Fibroblast of villous mesenchyme (primary cell): ENCODE measurements at regions not wholly inside any gene's neighbourhood (a gene's known extent, or its start where the extent isn't known, plus 50 kb on each side); places are given as distances from the start of the nearest gene placed in this dataset.
A peak's percentile ranks its signal among the peaks of the same experiment; 100 is the strongest.

ENCODE experiments used
- DNase-seq: peaks from one replicate; pipeline ENCODE4 v3.0.0-alpha.2; 2010; ENCODE audit warnings: low read depth
- H3K4me3 ChIP-seq: 2 replicates; pipeline ENCODE4 v1.5.1; 2011; ENCODE audit warnings: low read depth, mild to moderate bottlenecking, low read length
- TF ChIP-seq, protein P1 (sequence below): IDR thresholded peaks from 2 replicates; pipeline ENCODE4 v1.5.1; 2012; ENCODE audit warnings: low read depth, mild to moderate bottlenecking, low read length; ENCODE audit not compliant: insufficient read depth

DNA sequence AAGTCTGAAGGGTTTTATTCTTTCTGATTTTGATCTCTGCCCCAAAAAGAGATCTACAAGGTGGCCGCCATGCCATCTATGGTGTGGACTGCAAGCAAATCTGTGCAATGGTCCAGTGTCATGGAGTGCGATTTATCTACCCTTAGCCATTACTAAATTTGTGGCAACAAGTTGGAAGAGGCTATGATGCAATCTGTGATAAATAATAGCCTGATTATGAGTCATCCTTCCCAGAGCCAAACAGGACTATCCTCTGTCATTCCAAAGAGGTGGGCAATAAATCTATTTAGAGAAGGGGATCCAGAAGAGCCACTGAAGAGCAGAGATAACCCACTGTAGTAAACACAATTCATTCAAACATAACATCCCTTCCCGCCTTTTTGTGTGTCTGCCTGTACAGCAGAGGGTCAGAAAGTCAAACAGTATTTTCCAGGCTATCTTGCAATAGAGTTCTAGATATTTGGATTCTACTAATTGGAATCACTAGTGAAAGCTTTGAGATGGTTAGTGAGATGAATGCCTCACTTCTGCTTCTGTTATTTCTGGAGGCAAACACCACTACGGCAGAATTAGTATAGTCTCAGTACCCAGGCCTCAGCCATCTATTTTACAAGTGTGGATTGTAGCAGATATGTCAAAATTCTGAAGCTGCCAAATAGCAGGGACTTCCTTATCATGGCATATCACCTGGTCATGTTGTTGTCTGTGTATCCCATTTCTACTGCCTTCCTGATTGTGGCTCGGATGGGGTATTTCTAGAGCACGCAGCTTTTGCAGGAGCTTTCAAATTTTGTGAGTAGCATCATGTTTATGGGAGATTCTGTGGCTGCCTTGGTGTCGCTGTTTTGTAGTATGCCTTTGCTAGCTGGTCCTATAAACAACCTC lies 192.0 kb downstream of the SMIM20 start:
- TF ChIP-seq, protein P1, sequence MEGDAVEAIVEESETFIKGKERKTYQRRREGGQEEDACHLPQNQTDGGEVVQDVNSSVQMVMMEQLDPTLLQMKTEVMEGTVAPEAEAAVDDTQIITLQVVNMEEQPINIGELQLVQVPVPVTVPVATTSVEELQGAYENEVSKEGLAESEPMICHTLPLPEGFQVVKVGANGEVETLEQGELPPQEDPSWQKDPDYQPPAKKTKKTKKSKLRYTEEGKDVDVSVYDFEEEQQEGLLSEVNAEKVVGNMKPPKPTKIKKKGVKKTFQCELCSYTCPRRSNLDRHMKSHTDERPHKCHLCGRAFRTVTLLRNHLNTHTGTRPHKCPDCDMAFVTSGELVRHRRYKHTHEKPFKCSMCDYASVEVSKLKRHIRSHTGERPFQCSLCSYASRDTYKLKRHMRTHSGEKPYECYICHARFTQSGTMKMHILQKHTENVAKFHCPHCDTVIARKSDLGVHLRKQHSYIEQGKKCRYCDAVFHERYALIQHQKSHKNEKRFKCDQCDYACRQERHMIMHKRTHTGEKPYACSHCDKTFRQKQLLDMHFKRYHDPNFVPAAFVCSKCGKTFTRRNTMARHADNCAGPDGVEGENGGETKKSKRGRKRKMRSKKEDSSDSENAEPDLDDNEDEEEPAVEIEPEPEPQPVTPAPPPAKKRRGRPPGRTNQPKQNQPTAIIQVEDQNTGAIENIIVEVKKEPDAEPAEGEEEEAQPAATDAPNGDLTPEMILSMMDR = no peak
- peak; percentile 83 for DNase-seq
- H3K4me3 ChIP-seq = no peak overlapping the region

GRCh38 chr4:26106776-26107175 lies 192.8 kb downstream of the SMIM20 start:
- no peak for DNase-seq
- H3K4me3 ChIP-seq = no peak overlapping the region
- TF ChIP-seq, protein P1 = no peak

GRCh38 chr4:26108054-26108453 lies 194.0 kb downstream of the SMIM20 start:
- H3K4me3 ChIP-seq = no peak overlapping the region
- DNase-seq = no peak
- TF ChIP-seq, protein P1 = no peak

DNA sequence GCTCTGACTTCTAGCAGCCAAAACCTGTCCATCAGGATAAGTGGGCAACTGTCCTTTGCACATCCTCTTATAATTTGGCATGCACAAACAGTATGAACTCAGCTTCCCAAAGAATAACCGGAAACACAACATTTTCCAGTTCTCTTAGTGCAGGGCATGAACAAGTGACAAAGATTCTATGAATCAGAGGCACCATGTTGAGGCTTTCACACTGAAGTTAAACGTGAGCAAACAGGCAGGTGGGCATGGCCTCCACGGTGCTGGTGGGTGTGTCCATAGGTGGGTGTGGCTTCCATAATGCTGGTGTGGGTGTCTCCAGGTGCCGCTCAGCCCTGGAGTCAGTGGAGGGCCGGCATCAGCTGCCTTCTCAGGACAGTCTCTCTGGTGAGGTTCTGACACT lies 196.5 kb downstream of the SMIM20 start:
- DNase-seq = no peak
- no peak overlapping the region for H3K4me3 ChIP-seq
- TF ChIP-seq, protein P1 = no peak

GRCh38 chr4:26113339-26113940 lies 199.4 kb downstream of the SMIM20 start:
- H3K4me3 ChIP-seq = no peak overlapping the region
- no peak for DNase-seq
- TF ChIP-seq, protein P1 = no peak

DNA sequence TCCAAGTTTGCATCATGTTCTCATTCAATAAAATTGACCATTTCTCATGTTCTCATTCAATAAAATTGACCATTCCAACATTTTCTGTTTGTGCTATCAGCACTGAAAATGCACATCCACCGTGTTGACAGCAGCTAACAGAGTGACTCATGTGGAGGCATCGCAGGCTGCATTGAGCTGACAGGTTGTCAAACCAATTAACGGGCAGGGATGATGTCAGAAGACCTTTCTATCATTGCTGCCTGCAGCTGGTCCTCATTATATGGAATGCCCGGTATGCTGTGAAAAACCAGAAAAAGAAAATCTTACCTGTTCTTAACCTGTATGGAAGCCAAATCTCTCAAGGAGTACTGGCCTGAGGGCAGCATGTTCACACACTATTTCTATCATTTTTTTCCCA lies 202.0 kb downstream of the SMIM20 start:
- H3K4me3 ChIP-seq = no peak overlapping the region
- TF ChIP-seq, protein P1 = no peak
- no peak for DNase-seq
